COLO829 (cell line): ENCODE measurements at regions not wholly inside any gene's neighbourhood (a gene's known extent, or its start where the extent isn't known, plus 50 kb on each side); places are given as distances from the start of the nearest gene placed in this dataset.

ENCODE experiments used
- DNase-seq: peaks from one replicate; pipeline ENCODE4 v3.0.0; 2012; ENCODE audit warnings: low spot score

- no peak for DNase-seq
These were observed 648.3 kb upstream of the CFAP20DC start for GRCh38 chr3:59698091-59698490.

- DNase-seq: no peak
These were observed 647.0 kb upstream of the CFAP20DC start for GRCh38 chr3:59696783-59697182.

- no peak for DNase-seq
These were observed 646.0 kb upstream of the CFAP20DC start for GRCh38 chr3:59695860-59696259.

- DNase-seq: no peak
These were observed 642.3 kb upstream of the CFAP20DC start for GRCh38 chr3:59692117-59692516.

GRCh38 chr3:59690886-59691285, 641.1 kb upstream of the CFAP20DC start:
- DNase-seq: no peak

- no peak for DNase-seq
These were observed 638.8 kb upstream of the CFAP20DC start for GRCh38 chr3:59688636-59689035.

- no peak for DNase-seq
These were observed 635.6 kb upstream of the CFAP20DC start for GRCh38 chr3:59685432-59685831.

GRCh38 chr3:59684766-59685165, 634.9 kb upstream of the CFAP20DC start:
- no peak for DNase-seq

GRCh38 chr3:59680919-59681318, 631.1 kb upstream of the CFAP20DC start:
- no peak for DNase-seq

GRCh38 chr3:59677747-59678702, 628.2 kb upstream of the CFAP20DC start:
- no peak for DNase-seq

- DNase-seq: no peak
These were observed 625.7 kb upstream of the CFAP20DC start for GRCh38 chr3:59675495-59675894.

- DNase-seq: no peak
These were observed 613.4 kb upstream of the CFAP20DC start for GRCh38 chr3:59663076-59663850.

GRCh38 chr3:59660852-59661625, 611.2 kb upstream of the CFAP20DC start:
- DNase-seq: no peak

- DNase-seq: no peak
These were observed 610.6 kb upstream of the CFAP20DC start for GRCh38 chr3:59660376-59660775.

GRCh38 chr3:59659755-59660154, 609.9 kb upstream of the CFAP20DC start:
- no peak for DNase-seq

GRCh38 chr3:59658866-59659265, 609.0 kb upstream of the CFAP20DC start:
- DNase-seq: no peak

GRCh38 chr3:59658274-59658673, 608.4 kb upstream of the CFAP20DC start:
- no peak for DNase-seq

GRCh38 chr3:59655418-59656015, 605.7 kb upstream of the CFAP20DC start:
- DNase-seq: no peak

- no peak for DNase-seq
These were observed 604.9 kb upstream of the CFAP20DC start for GRCh38 chr3:59654480-59655417.

- DNase-seq: peak; percentile 24
These were observed 604.3 kb upstream of the CFAP20DC start for GRCh38 chr3:59654123-59654479.
